GM18873 (cell line): ENCODE measurements at regions not wholly inside any gene's neighbourhood (a gene's known extent, or its start where the extent isn't known, plus 50 kb on each side); places are given as distances from the start of the nearest gene placed in this dataset.
"Not testable (repeated sequence)": the region's sequence is repeated elsewhere in the genome, so short reads cannot be mapped to it uniquely, and the experiment has no call there.

Source experiments
- ATAC-seq: cut with Tn5 transposase; IDR thresholded peaks from one replicate; pipeline ENCODE4 v1.9.1; 2021; ENCODE audit warnings: mild to moderate bottlenecking, moderate library complexity, moderate number of reproducible peaks; ENCODE audit not compliant: unreplicated experiment, low FRiP score

GRCh38 chr3:159499031-159499793, 489.4 kb upstream of the IL12A start:
- no peak for ATAC-seq

DNA sequence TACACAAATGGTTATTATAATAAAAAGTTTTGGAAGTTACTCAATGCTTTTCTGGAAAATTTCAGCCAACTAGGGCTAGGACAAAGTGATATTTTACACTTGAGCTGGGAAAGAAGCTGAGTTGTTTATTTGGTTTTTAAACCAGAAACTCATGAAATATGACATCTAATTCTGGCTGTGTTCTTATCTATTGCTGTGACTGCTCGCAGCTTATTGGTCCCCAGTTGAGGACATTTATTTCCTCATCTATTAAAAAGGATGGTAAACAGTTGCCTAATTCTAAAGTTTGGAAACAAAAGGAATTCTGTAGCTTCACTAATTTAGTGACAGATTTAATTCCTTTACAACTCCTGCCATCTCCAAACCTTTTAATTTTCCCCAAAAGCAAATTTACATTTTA, 487.6 kb upstream of the IL12A start:
- ATAC-seq: no peak

GRCh38 chr3:159502986-159503385, 485.6 kb upstream of the IL12A start:
- ATAC-seq: no peak

- not testable (repeated sequence) for ATAC-seq
These were observed 477.6 kb upstream of the IL12A start for GRCh38 chr3:159510988-159511387.

DNA sequence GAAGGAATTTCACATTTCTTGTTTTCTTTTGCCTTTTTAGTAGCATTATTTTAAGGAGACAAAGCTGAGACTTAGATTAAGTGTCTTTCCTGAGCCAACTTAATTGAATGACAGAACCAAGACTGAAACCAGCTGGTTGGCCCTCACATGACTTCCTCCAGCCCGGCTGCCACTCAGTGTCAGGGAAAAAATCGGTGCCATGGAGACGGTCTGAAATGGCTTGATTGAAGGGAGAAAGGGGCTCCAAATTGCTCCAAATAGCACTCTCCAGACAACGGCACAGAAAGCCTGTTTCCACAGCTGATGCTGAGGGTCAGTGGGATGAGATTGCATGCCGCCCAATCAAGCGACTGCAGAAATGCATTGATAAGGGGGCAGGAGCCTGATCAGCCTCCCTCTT, 475.2 kb upstream of the IL12A start:
- ATAC-seq: no peak

DNA sequence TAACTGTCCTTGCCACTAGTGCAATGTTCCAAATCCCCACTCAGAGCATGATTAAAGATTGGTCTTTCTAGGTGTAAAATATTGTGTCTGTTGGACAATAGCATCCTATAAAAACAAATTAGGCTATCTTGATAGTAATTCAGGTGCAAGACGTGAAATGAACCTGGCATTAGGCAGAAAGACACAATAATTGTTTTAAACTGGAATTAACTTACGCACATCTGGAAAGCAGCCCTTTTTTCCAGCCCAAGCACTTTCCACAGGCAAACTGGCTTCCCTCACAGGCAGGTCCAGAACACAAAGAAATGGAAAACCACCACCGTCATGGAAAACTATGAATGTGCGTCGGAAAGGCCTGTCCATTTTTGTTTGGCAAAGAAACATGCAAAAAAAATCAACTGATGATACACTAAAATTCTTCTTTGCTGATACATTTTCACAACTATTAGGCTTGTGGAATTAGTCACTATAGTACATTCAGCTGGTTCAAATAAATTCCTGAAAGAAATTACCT, 474.7 kb upstream of the IL12A start:
- ATAC-seq: no peak

DNA sequence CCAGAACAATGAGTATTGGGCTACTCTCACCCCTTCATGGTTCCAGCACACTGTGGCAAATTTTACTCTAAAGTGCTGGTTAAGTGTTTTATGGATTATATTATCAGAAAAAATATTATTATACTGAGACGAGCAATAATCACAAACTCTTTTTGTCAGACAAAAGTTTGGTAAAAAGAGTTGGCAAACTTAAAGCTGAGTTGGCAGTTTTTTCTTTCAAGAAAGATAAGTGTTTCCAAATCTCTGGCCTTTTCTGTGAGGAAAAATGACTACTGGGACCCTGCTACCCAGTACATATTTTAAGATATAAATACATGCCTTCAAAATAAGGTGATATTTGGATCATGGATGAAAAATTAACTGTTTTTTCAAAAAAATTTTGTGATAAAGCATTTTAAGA, 471.5 kb upstream of the IL12A start:
- ATAC-seq: no peak

DNA sequence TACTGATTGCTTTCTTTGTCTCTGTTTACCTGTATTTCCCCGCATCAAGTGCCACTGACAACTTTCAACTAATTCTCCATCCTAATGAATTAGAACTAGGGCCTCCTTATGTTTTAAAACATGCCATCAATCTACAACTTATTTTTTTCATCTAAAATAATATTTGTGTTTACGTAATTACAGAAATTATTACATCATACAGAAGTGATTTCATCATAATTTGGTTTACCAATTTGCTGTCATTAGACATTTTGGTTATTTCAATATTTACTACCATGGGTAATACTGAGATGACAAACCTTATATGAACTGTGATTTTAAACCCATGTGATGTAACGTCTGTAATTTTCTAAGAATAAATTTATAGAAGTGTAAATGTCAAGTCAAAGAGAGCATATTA, 468.0 kb upstream of the IL12A start:
- ATAC-seq: no peak

GRCh38 chr3:159522276-159522675, 466.4 kb upstream of the IL12A start:
- ATAC-seq: no peak

DNA sequence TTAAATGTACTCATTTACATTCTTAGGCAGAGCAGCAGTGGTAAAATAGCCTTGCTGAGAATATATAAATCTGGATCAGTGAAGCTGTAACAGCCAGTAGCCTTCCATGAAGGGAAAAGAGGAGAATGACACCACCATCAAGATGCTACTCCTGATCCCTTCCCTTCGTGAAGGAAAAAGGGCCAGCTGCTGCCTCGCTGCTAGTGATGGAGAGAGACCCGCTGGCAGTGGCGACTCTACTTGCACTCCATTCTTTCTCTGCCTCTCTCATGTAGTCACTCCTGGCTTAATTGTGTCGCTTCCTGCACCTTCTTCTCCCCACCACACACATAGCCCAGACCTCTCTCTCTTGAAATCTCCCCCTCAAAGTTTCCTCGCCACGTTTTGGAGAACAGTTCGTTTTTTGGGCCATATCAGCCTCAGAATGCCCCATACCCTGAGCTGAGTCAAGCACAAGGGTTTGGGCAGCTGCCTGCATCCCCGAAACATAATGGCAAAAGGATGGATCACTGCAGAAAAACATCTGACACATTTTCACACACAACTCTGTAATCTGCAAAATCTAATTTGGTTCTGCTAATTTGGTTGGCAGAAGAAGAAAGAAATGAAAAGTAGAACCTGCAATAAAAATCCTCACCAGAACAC, 460.3 kb upstream of the IL12A start:
- no peak for ATAC-seq

GRCh38 chr3:159532577-159532976, 456.1 kb upstream of the IL12A start:
- no peak for ATAC-seq

DNA sequence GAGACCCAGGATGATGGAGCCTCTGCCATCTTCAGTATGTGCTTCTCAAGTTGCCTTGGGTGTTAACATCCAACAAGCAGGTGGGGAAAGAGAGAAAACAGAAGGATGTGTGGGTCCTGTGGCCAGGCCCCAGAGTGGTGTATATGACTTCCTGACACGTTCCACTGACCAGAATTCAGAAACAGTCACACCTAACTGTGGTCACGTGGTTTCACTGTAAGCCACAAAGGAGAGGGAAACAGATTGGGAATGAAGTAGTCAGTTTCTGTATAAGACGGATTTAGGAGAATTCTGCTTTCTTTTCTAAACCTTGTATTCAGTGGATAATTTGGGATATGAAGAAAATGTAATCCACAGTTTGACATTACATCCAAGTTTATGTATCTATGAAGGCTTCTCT, 454.1 kb upstream of the IL12A start:
- no peak for ATAC-seq

DNA sequence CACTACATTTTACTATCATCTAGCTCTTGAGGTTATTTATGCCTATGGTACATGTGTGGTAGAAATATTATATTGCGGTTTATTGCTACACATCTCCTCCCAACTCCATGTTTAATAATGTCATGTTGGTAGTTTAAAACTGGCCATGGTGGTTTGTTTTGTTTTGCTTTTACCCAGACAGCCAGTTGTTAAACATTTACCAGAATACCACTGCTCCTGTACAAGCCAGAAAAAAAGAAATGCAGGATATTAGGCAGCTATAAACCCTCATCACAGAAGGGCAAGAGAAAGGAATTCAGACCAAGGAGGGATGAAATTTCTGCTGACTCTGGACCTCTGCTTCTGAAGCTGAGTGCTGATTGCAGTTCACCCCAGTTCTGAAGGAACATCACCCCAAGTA, 451.8 kb upstream of the IL12A start:
- ATAC-seq: no peak

GRCh38 chr3:159538507-159538906, 450.1 kb upstream of the IL12A start:
- no peak for ATAC-seq

DNA sequence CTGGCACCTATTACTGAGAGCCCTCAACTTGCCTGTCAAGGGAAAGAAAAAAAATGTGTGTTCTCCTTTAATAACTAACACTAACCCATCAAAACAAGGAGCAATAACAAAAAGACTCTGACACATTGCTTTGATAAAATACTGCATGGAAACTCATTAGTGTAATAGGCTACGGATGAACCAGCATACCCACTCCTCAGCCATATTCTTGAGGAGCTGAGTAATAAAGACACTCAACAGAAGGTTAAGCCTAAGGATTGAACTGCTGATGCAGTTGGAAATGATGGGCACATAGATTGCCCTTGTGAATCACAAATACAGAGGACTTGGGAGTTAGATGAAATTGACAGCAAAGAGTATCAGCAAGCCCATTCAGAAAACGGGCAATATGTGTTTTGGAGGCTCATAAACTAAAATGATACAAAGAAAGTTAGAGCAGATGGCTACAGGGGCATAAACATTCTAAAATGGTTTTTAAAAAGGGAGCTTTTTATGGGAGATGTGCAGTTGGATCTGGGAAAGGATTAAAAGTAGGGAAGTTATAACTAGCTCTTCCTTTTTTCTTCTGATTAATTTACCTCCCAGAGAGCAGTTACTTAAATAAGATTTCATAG, 447.6 kb upstream of the IL12A start:
- ATAC-seq: no peak

- no peak for ATAC-seq
These were observed 439.8 kb upstream of the IL12A start for GRCh38 chr3:159548675-159549335.

DNA sequence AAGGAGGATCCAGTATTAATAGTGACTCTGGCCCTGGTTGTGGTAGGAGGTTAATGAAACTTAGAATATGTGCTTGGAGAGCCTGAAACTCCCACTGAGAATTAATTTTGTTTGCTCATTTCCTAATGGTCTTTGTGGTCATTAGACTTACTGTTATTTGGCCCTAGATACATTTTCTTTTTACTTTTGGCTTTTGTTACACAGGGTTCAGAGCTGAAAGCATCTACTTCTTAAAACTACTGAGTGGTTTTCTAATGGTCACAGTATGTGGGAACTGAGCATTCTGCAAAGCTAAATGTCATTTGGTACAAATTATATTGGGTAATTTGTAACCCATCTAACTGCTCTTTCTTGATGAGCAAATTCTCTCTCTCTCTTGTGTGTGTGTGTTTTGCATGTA, 433.4 kb upstream of the IL12A start:
- no peak for ATAC-seq

GRCh38 chr3:159559771-159560170, 428.9 kb upstream of the IL12A start:
- no peak for ATAC-seq

DNA sequence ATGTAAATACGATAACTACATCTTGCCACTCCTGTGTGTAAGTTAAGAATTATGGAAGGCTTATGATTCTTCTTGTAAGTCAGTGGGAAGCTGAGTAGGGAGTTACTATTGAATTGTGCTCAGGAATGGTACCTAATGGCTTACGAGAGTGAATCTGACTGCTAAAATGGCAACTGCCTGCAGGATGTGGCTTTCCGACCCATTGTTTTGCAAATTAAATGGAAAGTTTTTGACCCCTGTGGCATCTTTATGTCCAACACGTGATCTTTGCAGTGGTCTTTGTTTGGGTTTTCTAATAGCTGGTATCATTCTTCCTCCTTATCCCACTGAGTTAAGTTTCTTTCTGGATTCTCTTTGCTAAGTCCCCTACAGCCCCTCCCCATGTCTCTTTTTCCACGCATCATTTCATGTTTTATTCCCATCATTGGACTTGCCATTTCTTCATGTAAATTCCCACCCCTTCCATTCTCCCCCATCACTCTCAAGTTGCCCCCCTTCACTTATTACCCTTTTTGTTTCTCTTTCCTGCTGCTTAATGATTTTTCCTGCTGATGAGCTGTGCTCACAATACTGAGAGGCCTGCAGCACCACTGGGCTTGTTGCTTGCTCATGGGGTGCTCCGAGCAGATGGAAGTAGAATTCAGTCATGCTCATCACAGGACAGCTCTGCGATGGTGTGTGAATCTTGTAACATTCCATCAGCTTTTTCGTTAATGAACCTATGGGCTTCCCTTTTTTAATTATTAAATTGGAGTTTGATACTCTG, 428.2 kb upstream of the IL12A start:
- no peak for ATAC-seq

GRCh38 chr3:159565313-159565712, 423.3 kb upstream of the IL12A start:
- ATAC-seq: no peak
